ENCODE measurements at regions not wholly inside any gene's neighbourhood (a gene's known extent, or its start where the extent isn't known, plus 50 kb on each side); places are given as distances from the start of the nearest gene placed in this dataset.
"Not testable (repeated sequence)": the region's sequence is repeated elsewhere in the genome, so short reads cannot be mapped to it uniquely, and the experiment has no call there.

GRCh38 chr14:105682956-105683570, 156.7 kb downstream of the TMEM121 start:
- H3K4me3 ChIP-seq (ENCODE audit: low read depth, low read length): no peak overlapping the region
- DNase-seq (ENCODE audit: low read depth): no peak
- TF ChIP-seq CTCF (IDR thresholded peaks at IDR 0.05; ENCODE audit: insufficient read depth, low read length): no peak

GRCh38 chr14:105684056-105684455, 157.7 kb downstream of the TMEM121 start:
- H3K4me3 ChIP-seq (ENCODE audit: low read depth, low read length); DNase-seq (ENCODE audit: low read depth): not testable (repeated sequence)

GRCh38 chr14:105684597-105684996, 158.2 kb downstream of the TMEM121 start:
- DNase-seq (ENCODE audit: low read depth); H3K4me3 ChIP-seq (ENCODE audit: low read depth, low read length): not testable (repeated sequence)

DNA sequence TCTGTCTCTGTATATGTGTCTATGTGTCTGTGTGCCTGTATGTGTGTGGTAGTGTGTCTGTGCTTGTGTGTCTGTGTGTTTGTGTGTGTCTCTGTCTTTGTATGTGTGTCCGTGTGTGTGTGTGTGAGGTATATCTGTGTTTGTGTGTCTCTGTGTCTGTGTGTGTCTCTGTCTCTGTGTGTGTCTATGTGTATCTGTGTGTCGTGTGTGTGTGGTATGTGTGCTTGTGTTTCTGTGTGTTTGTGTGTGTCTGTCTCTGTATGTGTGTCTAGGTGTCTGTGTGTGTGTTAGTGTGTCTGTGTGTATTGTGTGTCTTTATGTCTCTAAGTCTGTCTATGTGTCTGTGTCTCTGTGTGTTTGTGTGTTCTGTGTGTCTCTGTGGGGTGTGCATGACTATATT, 158.6 kb downstream of the TMEM121 start:
- no peak for DNase-seq (ENCODE audit: low read depth)
- no peak for TF ChIP-seq CTCF (IDR thresholded peaks at IDR 0.05; ENCODE audit: insufficient read depth, low read length)
- no peak overlapping the region for H3K4me3 ChIP-seq (ENCODE audit: low read depth, low read length)

DNA sequence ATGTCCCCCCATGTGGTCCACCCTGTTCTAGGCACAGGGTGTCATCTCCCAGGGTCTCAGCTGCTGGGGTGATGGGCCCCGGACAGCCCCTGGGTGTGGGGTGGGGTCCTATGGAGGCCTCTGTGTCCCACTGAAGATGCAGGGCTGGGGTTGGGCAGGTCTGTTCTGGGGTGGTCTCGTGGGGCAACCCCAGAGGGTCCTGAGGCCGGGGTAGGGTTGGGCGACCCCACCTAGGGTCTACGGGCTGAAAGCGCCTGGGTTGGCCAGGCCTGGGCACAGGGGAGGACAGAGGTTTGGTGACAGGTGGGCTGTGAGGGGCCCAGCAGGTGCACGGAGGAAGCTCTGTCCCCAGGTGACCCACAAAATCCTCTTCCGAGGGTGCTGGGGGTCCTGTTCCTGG, 159.2 kb downstream of the TMEM121 start:
- not testable (repeated sequence) for H3K4me3 ChIP-seq (ENCODE audit: low read depth, low read length); DNase-seq (ENCODE audit: low read depth)

GRCh38 chr14:105686050-105686449, 159.7 kb downstream of the TMEM121 start:
- not testable (repeated sequence) for DNase-seq (ENCODE audit: low read depth); H3K4me3 ChIP-seq (ENCODE audit: low read depth, low read length)

DNA sequence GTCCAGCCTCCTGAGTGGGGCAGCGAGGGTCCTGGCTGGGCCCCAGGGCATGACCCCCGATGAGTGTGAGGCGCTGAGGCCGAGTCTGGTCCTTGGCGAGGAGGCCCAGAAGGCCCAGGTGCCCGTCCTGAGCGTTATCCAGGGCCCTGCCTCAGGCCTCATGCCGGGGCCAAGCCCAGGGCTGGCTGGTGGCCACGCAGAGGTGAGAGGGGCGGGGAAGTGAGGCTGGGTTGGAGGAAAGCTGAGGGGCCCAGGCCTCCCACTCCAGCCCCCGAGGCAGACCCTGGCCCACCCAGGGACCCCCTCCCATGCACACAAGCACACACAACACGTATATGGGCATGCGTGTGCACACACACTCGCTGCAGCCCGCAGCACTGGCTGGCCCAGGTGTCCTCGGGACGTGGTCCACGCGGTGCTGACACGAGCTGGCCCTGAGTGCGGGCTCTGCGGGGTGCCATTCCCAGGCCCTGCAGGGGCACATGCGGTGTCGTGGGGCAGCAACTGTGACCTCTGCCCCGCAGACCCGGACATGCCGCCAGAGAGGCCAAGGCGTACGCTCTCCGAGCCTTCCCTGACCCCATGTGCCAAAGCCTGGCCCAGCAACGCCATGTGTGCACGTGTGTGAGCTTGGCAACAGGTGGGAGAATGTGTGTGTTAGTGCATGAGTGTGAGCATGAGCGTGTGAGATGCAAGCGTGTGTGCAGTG, 160.2 kb downstream of the TMEM121 start:
- DNase-seq (ENCODE audit: low read depth): not testable (repeated sequence)

DNA sequence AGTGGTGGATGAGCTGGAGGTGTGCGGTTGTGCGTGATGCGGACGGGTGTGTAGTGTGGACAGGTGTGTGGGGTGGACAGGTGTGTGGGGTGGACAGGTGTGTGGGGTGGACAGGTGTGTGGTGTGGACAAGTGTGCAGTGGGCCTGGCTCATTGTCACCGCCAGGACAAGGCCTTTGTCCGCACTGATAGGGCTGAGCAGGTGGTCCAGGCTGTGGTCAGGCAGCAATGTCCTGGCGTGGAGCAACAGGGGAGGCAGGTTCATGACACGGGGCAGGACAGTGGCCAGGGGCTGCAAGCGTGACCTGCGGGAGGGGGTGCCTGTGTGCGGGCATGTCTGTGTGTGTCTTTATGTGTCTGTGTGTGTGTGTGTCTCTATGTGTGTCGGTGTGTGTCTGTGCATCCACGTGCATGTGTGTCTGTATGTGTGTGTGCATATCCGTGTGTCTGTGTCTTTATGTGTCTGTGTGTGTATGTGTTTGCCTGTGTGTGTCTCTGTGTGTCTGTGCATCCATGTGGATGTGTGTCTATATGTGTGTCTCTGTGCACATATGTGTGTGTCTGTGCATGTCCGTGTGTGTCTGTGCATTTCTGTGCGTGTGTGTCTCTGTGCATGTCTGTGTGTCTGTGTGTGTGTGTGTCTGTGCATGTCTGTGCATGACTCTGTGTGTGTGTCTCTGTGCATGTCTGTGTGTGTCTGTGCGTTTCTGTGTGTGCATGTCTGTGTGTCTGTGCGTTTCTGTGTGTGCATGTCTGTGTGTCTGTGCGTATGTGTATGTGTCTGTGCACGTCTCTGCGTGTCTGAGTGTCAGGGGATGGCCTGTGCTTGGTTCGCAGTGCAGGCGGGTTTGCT, 161.0 kb downstream of the TMEM121 start:
- DNase-seq (ENCODE audit: low read depth): not testable (repeated sequence)

More for the DNA sequence above, 160.2 kb downstream of the TMEM121 start:
- H3K4me3 ChIP-seq (ENCODE audit: low read depth, low read length): not testable (repeated sequence)

GRCh38 chr14:105688023-105688351, 161.6 kb downstream of the TMEM121 start:
- not testable (repeated sequence) for H3K4me3 ChIP-seq (ENCODE audit: low read depth, low read length); DNase-seq (ENCODE audit: low read depth)

More for the DNA sequence above, 161.0 kb downstream of the TMEM121 start:
- H3K4me3 ChIP-seq (ENCODE audit: low read depth, low read length): not testable (repeated sequence)

DNA sequence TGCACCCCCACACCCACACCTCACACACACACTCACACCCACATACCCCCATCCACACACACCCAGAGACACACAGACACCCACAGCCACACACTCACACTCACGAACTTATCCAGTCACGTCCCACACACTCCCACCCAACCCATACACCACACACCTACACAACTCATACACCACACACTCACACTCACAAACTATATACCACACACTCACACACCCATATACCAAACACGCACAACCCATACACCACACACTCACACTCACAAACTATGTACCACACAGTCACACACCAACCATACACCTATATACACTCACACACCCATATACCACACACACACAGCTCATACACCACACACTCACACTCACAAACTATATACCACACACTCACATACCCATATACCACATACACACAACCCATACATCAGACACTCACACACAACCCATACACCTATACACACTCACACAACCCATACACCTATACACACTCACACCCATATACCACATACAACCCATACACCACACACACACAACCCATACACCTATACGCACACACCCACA, 162.4 kb downstream of the TMEM121 start:
- DNase-seq (ENCODE audit: low read depth); H3K4me3 ChIP-seq (ENCODE audit: low read depth, low read length): not testable (repeated sequence)

- no peak for DNase-seq (ENCODE audit: low read depth)
- no peak overlapping the region for H3K4me3 ChIP-seq (ENCODE audit: low read depth, low read length)
Measured at GRCh38 chr14:105689722-105690121, 163.3 kb downstream of the TMEM121 start.

More at GRCh38 chr14:105689722-105690121, 163.3 kb downstream of the TMEM121 start:
- no peak for TF ChIP-seq CTCF (IDR thresholded peaks at IDR 0.05; ENCODE audit: insufficient read depth, low read length)
